CD4-positive, alpha-beta T cell (primary cell): ENCODE measurements at regions not wholly inside any gene's neighbourhood (a gene's known extent, or its start where the extent isn't known, plus 50 kb on each side); places are given as distances from the start of the nearest gene placed in this dataset.

Experiments
- ATAC-seq: fragments of 200-7000 bp; cut with Tn5 transposase; one replicate; pipeline ENCODE4 v1.10.0; 2022; ENCODE audit warnings: mild to moderate bottlenecking; ENCODE audit not compliant: poor library complexity
- CTCF ChIA-PET: fragments of 350-600 bp; sonication (Branson Sonifier 250); formaldehyde crosslinking; loops from one replicate; lab custom pipeline; 2021; ENCODE audit warnings: antibody characterized with exemption, inconsistent platforms; lab: Charles Lee
- POLR2A ChIA-PET: fragments of 350-600 bp; sonication (Branson Sonifier 250); formaldehyde crosslinking; loops from one replicate; lab custom pipeline; 2021; ENCODE audit warnings: antibody characterized with exemption, inconsistent platforms; lab: Charles Lee
- DNase-seq, 14 experiments: peaks; one replicate each; pipeline ENCODE4 v3.0.0-alpha.2; 2013 to 2020; ENCODE audit warnings: mixed read lengths in 2 of 14
- H3K27ac ChIP-seq, 2 donors: one replicate each; pipeline versions ENCODE4 v1.5.1 to v1.7.0; 2013; ENCODE audit warnings: low read length in 2 of 2, low read depth in 1 of 2, mild to moderate bottlenecking in 1 of 2
- H3K27me3 ChIP-seq, 2 experiments: 1 replicate in 1 of 2; 2 replicates in 1 of 2; pipeline versions ENCODE4 v1.6.1 to v1.7.0; 2013; ENCODE audit warnings: low read length in 2 of 2, control low read depth in 1 of 2, mild to moderate bottlenecking in 1 of 2, moderate library complexity in 1 of 2; ENCODE audit not compliant: insufficient read depth in 2 of 2, control insufficient read depth in 1 of 2
- H3K36me3 ChIP-seq: one replicate; pipeline ENCODE4 v1.6.1; 2013; ENCODE audit warnings: low read length, control low read depth; ENCODE audit not compliant: insufficient read depth
- H3K4me1 ChIP-seq: one replicate; pipeline ENCODE4 v1.6.1; 2013; ENCODE audit warnings: low read length, control low read depth; ENCODE audit not compliant: insufficient read depth
- H3K4me3 ChIP-seq: one replicate; pipeline ENCODE4 v1.5.1; 2013; ENCODE audit warnings: mild to moderate bottlenecking, low read length, moderate library complexity
- H3K9me3 ChIP-seq, 2 experiments: 1 replicate in 1 of 2; 2 replicates in 1 of 2; pipeline versions ENCODE4 v1.6.1 to v1.7.0; 2013; ENCODE audit warnings: low read length in 2 of 2, mild to moderate bottlenecking in 2 of 2, control low read depth in 1 of 2, moderate library complexity in 1 of 2; ENCODE audit not compliant: control insufficient read depth in 1 of 2, insufficient read depth in 1 of 2
- H3K27ac Mint-ChIP-seq: one replicate; pipeline ENCODE4 v1.8.0; 2020; ENCODE audit warnings: mixed read lengths
- H3K27me3 Mint-ChIP-seq: one replicate; pipeline ENCODE4 v1.8.0; 2021; ENCODE audit warnings: mixed read lengths
- H3K36me3 Mint-ChIP-seq: one replicate; pipeline ENCODE4 v1.8.0; 2021; ENCODE audit warnings: low read depth, mixed read lengths
- H3K4me1 Mint-ChIP-seq: one replicate; pipeline ENCODE4 v1.8.0; 2021; ENCODE audit warnings: low read depth, mixed read lengths
- H3K4me3 Mint-ChIP-seq: one replicate; pipeline ENCODE4 v1.8.0; 2020; ENCODE audit warnings: mild to moderate bottlenecking, mixed read lengths
- H3K9me3 Mint-ChIP-seq: one replicate; pipeline ENCODE4 v1.8.0; 2020; ENCODE audit warnings: mixed read lengths
- intact Hi-C, 2 experiments: fragments of 100-400 bp; cut with DNase I in 1 of 2; cut with micrococcal nuclease in 1 of 2; formaldehyde crosslinking; loops; one replicate each; pipeline versions ENCODE4 v1.15.1 to v1.9.0; 2023 to 2025; cut with DNase I, micrococcal nuclease
- TF ChIP-seq, protein P1 (sequence below): fragments of 200-600 bp; IDR thresholded peaks from one replicate; pipeline ENCODE4 v1.8.0; 2022; ENCODE audit warnings: antibody characterized with exemption, mild to moderate bottlenecking

DNA sequence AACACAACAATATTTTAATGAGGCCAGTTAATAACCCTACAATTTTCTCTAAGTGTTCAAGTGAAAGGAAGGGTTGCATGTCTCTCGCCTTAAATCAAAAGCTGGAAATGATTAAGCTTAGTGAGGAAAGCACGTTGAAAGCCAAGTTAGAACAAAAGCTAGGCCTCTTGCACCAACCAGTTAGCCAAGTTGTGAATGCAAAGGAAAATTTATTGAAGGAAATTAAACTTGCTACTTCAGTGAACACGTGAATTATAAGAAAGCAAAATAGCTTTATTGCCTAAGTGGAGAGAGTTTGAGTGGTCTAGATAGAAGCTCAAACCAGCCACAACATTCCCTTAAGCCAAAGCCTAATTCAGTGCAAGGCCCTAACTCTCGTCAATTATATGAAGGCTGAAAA is 135.6 kb downstream of the DUSP10 start:
- DNase-seq (no peak), ATAC-seq (no peak)
- H3K9me3 Mint-ChIP-seq: no peaks in the 10 kb centered on the region
- H3K27ac Mint-ChIP-seq: no peak overlapping the region
- POLR2A ChIA-PET: no interaction called here
- H3K36me3 ChIP-seq: no peaks in the 10 kb centered on the region
- no peak overlapping the region for H3K4me3 ChIP-seq
- TF ChIP-seq, protein P1, sequence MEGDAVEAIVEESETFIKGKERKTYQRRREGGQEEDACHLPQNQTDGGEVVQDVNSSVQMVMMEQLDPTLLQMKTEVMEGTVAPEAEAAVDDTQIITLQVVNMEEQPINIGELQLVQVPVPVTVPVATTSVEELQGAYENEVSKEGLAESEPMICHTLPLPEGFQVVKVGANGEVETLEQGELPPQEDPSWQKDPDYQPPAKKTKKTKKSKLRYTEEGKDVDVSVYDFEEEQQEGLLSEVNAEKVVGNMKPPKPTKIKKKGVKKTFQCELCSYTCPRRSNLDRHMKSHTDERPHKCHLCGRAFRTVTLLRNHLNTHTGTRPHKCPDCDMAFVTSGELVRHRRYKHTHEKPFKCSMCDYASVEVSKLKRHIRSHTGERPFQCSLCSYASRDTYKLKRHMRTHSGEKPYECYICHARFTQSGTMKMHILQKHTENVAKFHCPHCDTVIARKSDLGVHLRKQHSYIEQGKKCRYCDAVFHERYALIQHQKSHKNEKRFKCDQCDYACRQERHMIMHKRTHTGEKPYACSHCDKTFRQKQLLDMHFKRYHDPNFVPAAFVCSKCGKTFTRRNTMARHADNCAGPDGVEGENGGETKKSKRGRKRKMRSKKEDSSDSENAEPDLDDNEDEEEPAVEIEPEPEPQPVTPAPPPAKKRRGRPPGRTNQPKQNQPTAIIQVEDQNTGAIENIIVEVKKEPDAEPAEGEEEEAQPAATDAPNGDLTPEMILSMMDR: no peak
- no peaks in the 10 kb centered on the region for H3K4me1 Mint-ChIP-seq
- H3K27me3 Mint-ChIP-seq: no peaks in the 10 kb centered on the region
- no peak overlapping the region for H3K27ac ChIP-seq
- no peaks in the 10 kb centered on the region for H3K4me1 ChIP-seq
- H3K36me3 Mint-ChIP-seq: no peaks in the 10 kb centered on the region
- intact Hi-C loops: no loop called here
- H3K9me3 ChIP-seq: no peaks in the 10 kb centered on the region
- H3K4me3 Mint-ChIP-seq: no peak overlapping the region
- CTCF ChIA-PET: no interaction called here
- H3K27me3 ChIP-seq: no peaks in the 10 kb centered on the region

DNA sequence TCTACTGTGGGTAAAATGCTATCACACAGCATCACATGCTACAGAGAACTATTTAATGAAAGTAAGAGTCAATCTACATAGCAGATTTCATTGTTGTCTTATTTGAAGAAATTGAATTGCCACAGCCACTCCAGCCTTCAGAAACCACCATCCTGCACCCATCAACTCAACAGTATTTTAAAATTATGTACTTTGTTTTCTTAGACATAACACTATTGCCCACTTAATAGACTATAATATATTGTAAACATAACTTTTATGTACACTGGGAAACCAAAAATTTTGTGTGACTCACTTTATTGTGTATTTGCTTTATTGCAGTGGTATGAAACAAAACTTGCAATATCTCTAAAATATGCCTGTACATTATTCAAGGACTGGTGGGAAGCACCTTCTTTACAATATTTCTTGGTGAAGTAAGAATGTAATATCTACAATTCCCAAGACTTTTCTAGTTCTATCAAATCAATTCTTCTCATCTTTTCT is 133.0 kb downstream of the DUSP10 start:
- H3K4me1 ChIP-seq: no peaks in the 10 kb centered on the region
- Mint-ChIP-seq H3K9me3 (no peaks in the 10 kb centered on the region), H3K4me1 (no peaks in the 10 kb centered on the region), H3K27ac (no peak overlapping the region), H3K36me3 (no peaks in the 10 kb centered on the region), H3K27me3 (no peaks in the 10 kb centered on the region), H3K4me3 (no peak overlapping the region)
- ATAC-seq (no peak), DNase-seq (no peak)
- ChIA-PET POLR2A (no interaction called here), CTCF (interaction anchor here (0.7 kb wide), 1 partner anchor 562 kb away, joined by 4 read pairs; no protein-coding TSS in a partner anchor)
- H3K27me3 ChIP-seq: no peaks in the 10 kb centered on the region
- H3K4me3 ChIP-seq: no peak overlapping the region
- H3K27ac ChIP-seq: no peak overlapping the region
- TF ChIP-seq, protein P1: no peak
- intact Hi-C loops: no loop called here
- no peaks in the 10 kb centered on the region for H3K9me3 ChIP-seq
- H3K36me3 ChIP-seq: no peaks in the 10 kb centered on the region

- H3K36me3 Mint-ChIP-seq: no peaks in the 10 kb centered on the region
- Histone ChIP-seq H3K4me3 (no peak overlapping the region), H3K4me1 (no peaks in the 10 kb centered on the region), H3K27me3 (no peaks in the 10 kb centered on the region), H3K27ac (no peak overlapping the region), H3K9me3 (no peaks in the 10 kb centered on the region), H3K36me3 (no peaks in the 10 kb centered on the region)
- H3K4me1 Mint-ChIP-seq: no peaks in the 10 kb centered on the region
- TF ChIP-seq, protein P1: no peak
- DNase-seq: no peak
- H3K27ac Mint-ChIP-seq: no peak overlapping the region
- H3K27me3 Mint-ChIP-seq: no peaks in the 10 kb centered on the region
- ATAC-seq: no peak
- ChIA-PET POLR2A (interaction anchor here (1.2 kb wide), 1 partner anchor 130 kb away, joined by 3 read pairs; the partner anchor contains the start of gene DUSP10), CTCF (no interaction called here)
- intact Hi-C loops: no loop called here
- no peak overlapping the region for H3K4me3 Mint-ChIP-seq
- H3K9me3 Mint-ChIP-seq: no peaks in the 10 kb centered on the region
Measured at GRCh38 chr1:221611656-221612046, 130.2 kb downstream of the DUSP10 start.
